Testis (tissue), 2 donors: ENCODE measurements at regions not wholly inside any gene's neighbourhood (a gene's known extent, or its start where the extent isn't known, plus 50 kb on each side); places are given as distances from the start of the nearest gene placed in this dataset.

Experiments
- DNase-seq: peaks from one replicate; pipeline ENCODE4 v3.0.0-alpha.2; 2019
- H3K27ac ChIP-seq, 2 donors: fragments of 200-600 bp; sonication (generic); one replicate each; pipeline ENCODE4 v1.5.1; 2019
- H3K27me3 ChIP-seq: fragments of 200-600 bp; sonication (generic); one replicate; pipeline ENCODE4 v1.5.1; 2019
- H3K36me3 ChIP-seq: fragments of 200-600 bp; sonication (generic); one replicate; pipeline ENCODE4 v1.5.1; 2017; ENCODE audit warnings: low read depth; ENCODE audit errors: missing control alignments
- H3K4me1 ChIP-seq: fragments of 200-600 bp; sonication (generic); one replicate; pipeline ENCODE4 v1.5.1; 2019
- H3K4me3 ChIP-seq, 2 donors: fragments of 200-600 bp; sonication (generic); one replicate each; pipeline ENCODE4 v1.5.1; 2017 to 2019
- H3K9me3 ChIP-seq: fragments of 200-600 bp; sonication (generic); one replicate; pipeline ENCODE4 v1.5.1; 2017
- POLR2A ChIP-seq: fragments of 450-650 bp; IDR thresholded peaks from one replicate; pipeline ENCODE4 v1.6.1; 2017; ENCODE audit warnings: antibody characterized with exemption, mild to moderate bottlenecking, moderate library complexity
- WGBS, 2 donors: methylation state at CpG; one replicate each; pipeline ENCODE4 v1.1.5; 2018; 5-methylcytosine and 5-hydroxymethylcytosine counted together
- intact Hi-C: fragments of 100-400 bp; cut with DNase I; formaldehyde crosslinking; loops from one replicate; pipeline ENCODE4 v1.15.1; 2023; ENCODE audit warnings: low total_unique reads
- TF ChIP-seq, protein P1 (sequence below), 3 experiments: fragments of 450-650 bp in 2 of 3; fragments of 200-600 bp in 1 of 3; sonication (generic) in 1 of 3; IDR thresholded peaks; one replicate each; pipeline ENCODE4 v1.5.1; 2016 to 2019; ENCODE audit warnings: antibody characterized with exemption in 3 of 3, mild to moderate bottlenecking in 2 of 3, moderate library complexity in 1 of 3

DNA sequence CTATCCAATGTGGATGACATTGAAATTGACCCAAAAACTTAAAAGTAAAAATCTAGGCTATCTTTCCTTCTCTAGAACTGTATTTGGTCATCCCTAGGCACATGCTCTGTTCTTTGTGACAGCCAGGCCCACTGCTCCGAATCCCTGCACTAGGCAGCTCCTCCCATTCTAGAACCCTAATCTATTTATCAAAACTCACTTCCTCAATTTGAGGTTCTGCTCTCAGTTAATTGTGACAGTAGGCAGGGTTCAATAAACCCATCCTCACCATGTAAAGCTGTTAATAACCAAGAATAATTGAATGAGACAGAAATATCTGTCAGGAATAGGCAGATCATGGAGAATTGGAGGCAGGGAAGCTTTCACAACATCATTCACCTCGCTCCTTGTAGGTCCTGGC lies 51.9 kb upstream of the IRF2 start:
- Histone ChIP-seq H3K27me3 (no peaks in the 10 kb centered on the region), H3K4me1 (no peaks in the 10 kb centered on the region), H3K27ac (no peak overlapping the region), H3K9me3 (no peaks in the 10 kb centered on the region), H3K36me3 (no peaks in the 10 kb centered on the region), H3K4me3 (no peak overlapping the region)
- TF ChIP-seq, protein P1, sequence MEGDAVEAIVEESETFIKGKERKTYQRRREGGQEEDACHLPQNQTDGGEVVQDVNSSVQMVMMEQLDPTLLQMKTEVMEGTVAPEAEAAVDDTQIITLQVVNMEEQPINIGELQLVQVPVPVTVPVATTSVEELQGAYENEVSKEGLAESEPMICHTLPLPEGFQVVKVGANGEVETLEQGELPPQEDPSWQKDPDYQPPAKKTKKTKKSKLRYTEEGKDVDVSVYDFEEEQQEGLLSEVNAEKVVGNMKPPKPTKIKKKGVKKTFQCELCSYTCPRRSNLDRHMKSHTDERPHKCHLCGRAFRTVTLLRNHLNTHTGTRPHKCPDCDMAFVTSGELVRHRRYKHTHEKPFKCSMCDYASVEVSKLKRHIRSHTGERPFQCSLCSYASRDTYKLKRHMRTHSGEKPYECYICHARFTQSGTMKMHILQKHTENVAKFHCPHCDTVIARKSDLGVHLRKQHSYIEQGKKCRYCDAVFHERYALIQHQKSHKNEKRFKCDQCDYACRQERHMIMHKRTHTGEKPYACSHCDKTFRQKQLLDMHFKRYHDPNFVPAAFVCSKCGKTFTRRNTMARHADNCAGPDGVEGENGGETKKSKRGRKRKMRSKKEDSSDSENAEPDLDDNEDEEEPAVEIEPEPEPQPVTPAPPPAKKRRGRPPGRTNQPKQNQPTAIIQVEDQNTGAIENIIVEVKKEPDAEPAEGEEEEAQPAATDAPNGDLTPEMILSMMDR (IDR thresholded peaks at IDR 0.05): no peak
- no peak for TF ChIP-seq POLR2A
- no peak for DNase-seq
- 90 to 95% methylated on average over 2 of the region's 2 CpGs for WGBS, 2 donors
- intact Hi-C loops: no loop called here
